KMS-11 (cell line): ENCODE measurements at regions not wholly inside any gene's neighbourhood (a gene's known extent, or its start where the extent isn't known, plus 50 kb on each side); places are given as distances from the start of the nearest gene placed in this dataset.

ENCODE experiments used
- H2AFZ ChIP-seq: fragments of 200-600 bp; sonication (generic); 2 replicates; pipeline ENCODE4 v1.6.1; 2016; ENCODE audit warnings: antibody characterized with exemption, mixed run types, low read depth
- H3K27ac ChIP-seq: fragments of 200-600 bp; sonication (generic); 2 replicates; pipeline ENCODE4 v1.6.1; 2016; ENCODE audit warnings: mild to moderate bottlenecking, mixed run types
- H3K27me3 ChIP-seq: fragments of 200-600 bp; sonication (generic); 2 replicates; pipeline ENCODE4 v1.6.1; 2017; ENCODE audit warnings: mild to moderate bottlenecking, low read depth, mixed run types, moderate library complexity; ENCODE audit not compliant: insufficient read depth
- H3K36me3 ChIP-seq: fragments of 200-600 bp; sonication (generic); 2 replicates; pipeline ENCODE4 v1.6.1; 2017; ENCODE audit warnings: mild to moderate bottlenecking, mixed run types; ENCODE audit not compliant: insufficient read depth
- H3K4me1 ChIP-seq: fragments of 200-600 bp; sonication (generic); 2 replicates; pipeline ENCODE4 v1.6.1; 2016; ENCODE audit warnings: mild to moderate bottlenecking, low read depth, mixed run types; ENCODE audit not compliant: poor library complexity, severe bottlenecking
- H3K4me2 ChIP-seq: fragments of 200-600 bp; sonication (generic); 2 replicates; pipeline ENCODE4 v1.7.0; 2016; ENCODE audit warnings: mild to moderate bottlenecking, mixed run types
- H3K4me3 ChIP-seq: fragments of 200-600 bp; sonication (generic); IDR thresholded peaks from 2 replicates; pipeline ENCODE4 v1.6.1; 2017; ENCODE audit warnings: low read depth, low read length, mixed read lengths; ENCODE audit not compliant: insufficient read depth
- H3K79me2 ChIP-seq: fragments of 200-600 bp; sonication (generic); 2 replicates; pipeline ENCODE4 v1.6.1; 2016; ENCODE audit warnings: low read depth, mixed run types; ENCODE audit not compliant: insufficient read depth
- H3K9ac ChIP-seq: fragments of 200-600 bp; sonication (generic); 2 replicates; pipeline ENCODE4 v1.6.1; 2016; ENCODE audit warnings: mild to moderate bottlenecking, mixed run types
- H4K20me1 ChIP-seq: fragments of 200-600 bp; sonication (generic); 2 replicates; pipeline ENCODE4 v1.6.1; 2016; ENCODE audit warnings: mild to moderate bottlenecking, mixed run types; ENCODE audit not compliant: insufficient read depth
- TF ChIP-seq, protein P1 (sequence below): fragments of 200-600 bp; sonication (generic); conservative IDR thresholded peaks from 2 replicates; pipeline ENCODE4 v1.6.1; 2017; ENCODE audit warnings: low read depth, mild to moderate bottlenecking, antibody characterized with exemption, low read length, moderate library complexity, mixed read lengths

DNA sequence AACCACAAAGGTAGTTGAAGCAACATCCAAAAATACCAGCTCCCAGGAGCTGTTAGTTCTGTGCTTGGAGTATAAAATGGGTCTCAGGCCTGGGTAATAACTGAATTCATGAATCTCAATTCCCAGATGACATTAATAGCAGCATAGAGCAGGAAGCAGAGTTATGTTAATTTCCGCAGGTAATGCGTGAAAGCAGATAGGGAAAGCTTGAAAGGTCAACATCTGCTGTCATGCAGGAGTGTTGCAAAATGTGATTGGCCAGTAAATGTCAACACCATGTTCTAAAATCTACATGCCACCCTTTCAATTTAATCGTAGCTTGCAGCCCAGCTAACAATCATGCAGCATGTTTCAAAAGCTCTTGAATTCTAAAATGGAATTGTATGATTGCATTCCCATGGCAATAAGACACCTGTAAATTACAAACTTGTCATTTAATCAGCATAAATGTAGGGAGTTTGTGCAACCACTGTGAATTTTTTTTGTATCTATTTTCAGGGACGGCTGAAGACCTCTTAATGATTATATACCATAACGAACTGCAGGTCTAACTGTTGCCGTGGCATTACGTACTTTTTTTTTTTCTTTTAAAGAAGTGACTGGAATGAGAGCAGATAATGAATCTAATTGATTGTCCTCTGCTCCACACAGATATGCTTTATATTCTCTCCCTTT is 635.8 kb upstream of the FOXG1 start:
- H3K27ac ChIP-seq = no peak overlapping the region
- H3K9ac ChIP-seq = no peak overlapping the region
- TF ChIP-seq, protein P1, sequence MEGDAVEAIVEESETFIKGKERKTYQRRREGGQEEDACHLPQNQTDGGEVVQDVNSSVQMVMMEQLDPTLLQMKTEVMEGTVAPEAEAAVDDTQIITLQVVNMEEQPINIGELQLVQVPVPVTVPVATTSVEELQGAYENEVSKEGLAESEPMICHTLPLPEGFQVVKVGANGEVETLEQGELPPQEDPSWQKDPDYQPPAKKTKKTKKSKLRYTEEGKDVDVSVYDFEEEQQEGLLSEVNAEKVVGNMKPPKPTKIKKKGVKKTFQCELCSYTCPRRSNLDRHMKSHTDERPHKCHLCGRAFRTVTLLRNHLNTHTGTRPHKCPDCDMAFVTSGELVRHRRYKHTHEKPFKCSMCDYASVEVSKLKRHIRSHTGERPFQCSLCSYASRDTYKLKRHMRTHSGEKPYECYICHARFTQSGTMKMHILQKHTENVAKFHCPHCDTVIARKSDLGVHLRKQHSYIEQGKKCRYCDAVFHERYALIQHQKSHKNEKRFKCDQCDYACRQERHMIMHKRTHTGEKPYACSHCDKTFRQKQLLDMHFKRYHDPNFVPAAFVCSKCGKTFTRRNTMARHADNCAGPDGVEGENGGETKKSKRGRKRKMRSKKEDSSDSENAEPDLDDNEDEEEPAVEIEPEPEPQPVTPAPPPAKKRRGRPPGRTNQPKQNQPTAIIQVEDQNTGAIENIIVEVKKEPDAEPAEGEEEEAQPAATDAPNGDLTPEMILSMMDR = no peak
- no peak overlapping the region for H3K4me3 ChIP-seq
- H4K20me1 ChIP-seq = no peaks in the 10 kb centered on the region
- no peak overlapping the region for H2AFZ ChIP-seq
- no peak overlapping the region for H3K4me2 ChIP-seq
- H3K79me2 ChIP-seq = no peaks in the 10 kb centered on the region
- H3K27me3 ChIP-seq = no peaks in the 10 kb centered on the region
- no peaks in the 10 kb centered on the region for H3K36me3 ChIP-seq
- no peaks in the 10 kb centered on the region for H3K4me1 ChIP-seq

DNA sequence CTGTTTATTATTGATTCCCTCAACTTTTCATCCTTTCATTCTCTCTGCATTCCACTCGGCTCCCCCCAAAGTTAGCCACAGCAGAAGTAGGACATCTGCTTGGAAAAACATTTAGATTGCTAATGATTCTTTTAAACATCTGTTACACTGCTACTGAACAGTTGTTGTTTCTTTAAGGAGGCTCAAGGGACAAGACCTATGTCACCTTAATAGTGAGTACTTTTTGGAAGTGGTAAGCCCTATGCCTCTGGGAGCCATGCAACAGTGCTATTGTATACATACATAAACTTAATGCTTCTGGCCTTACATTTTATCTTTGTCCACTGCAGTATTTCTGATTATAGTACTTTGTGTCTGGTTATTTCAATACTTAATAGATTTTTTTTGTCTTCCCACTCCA is 628.2 kb upstream of the FOXG1 start:
- TF ChIP-seq, protein P1 = no peak
- H4K20me1 ChIP-seq = no peaks in the 10 kb centered on the region
- no peaks in the 10 kb centered on the region for H3K4me1 ChIP-seq
- no peaks in the 10 kb centered on the region for H3K27me3 ChIP-seq
- no peak overlapping the region for H3K27ac ChIP-seq
- H3K4me3 ChIP-seq = no peak overlapping the region
- H3K79me2 ChIP-seq = no peaks in the 10 kb centered on the region
- H3K4me2 ChIP-seq = no peak overlapping the region
- H3K9ac ChIP-seq = no peak overlapping the region
- no peak overlapping the region for H2AFZ ChIP-seq
- no peaks in the 10 kb centered on the region for H3K36me3 ChIP-seq

DNA sequence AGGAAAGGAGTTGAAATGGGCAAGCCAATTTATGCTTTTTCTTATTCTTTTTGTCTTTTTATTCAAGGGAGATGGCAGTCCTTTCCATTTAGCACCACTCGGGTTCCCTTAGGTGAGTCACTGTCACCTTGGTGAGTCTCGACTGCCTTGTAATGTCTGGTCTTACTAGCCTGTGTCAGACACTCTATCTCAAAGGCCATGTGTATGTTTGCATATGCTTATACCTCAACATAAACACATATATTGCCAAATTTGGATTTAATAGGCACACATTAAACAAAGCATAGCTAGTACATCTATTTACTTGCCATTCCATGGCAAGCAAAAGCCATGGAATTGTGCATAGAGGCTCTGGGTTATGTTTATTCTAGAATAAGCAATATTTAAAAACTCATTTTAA is 624.9 kb upstream of the FOXG1 start:
- Histone ChIP-seq H3K9ac (no peak overlapping the region), H3K4me3 (no peak overlapping the region), H3K36me3 (no peaks in the 10 kb centered on the region), H2AFZ (no peak overlapping the region), H3K4me2 (no peak overlapping the region), H3K27ac (no peak overlapping the region), H4K20me1 (no peaks in the 10 kb centered on the region), H3K79me2 (no peaks in the 10 kb centered on the region), H3K4me1 (no peaks in the 10 kb centered on the region), H3K27me3 (no peaks in the 10 kb centered on the region)
- TF ChIP-seq, protein P1 = no peak

DNA sequence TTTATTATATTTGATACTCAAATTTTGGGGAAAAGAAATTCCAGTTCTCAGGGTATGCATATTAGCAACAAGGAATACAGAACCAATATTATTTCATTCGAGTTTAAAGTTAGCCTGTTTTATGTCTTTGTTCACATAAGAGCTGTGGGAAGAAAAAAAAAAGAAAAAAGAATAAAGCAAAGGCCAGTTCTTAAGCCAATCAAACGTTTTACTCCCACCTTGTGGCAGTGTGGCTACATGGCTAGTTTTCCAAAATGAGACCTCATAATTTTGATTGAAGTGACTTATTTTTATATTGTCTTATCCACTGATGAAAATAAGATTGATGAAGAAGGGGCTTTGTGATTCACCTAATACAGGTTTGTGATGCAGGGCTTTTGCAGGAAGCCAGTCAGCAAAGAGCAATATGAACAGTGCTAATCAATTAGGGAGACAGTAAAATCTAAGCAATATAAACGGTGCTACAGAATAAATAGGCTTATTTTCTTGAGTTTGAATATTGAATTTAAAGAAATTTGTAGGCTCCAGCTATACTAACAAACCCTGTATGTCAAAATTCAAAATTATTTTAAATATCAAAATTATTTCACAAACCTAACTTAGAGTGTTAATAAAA is 624.1 kb upstream of the FOXG1 start:
- H2AFZ ChIP-seq = no peak overlapping the region
- H3K4me3 ChIP-seq = no peak overlapping the region
- no peak overlapping the region for H3K9ac ChIP-seq
- H3K27ac ChIP-seq = no peak overlapping the region
- H4K20me1 ChIP-seq = no peaks in the 10 kb centered on the region
- H3K79me2 ChIP-seq = no peaks in the 10 kb centered on the region
- TF ChIP-seq, protein P1 = peak; percentile 26; the same call in 1 of the 2 replicates
- H3K36me3 ChIP-seq = no peaks in the 10 kb centered on the region
- no peaks in the 10 kb centered on the region for H3K27me3 ChIP-seq
- H3K4me1 ChIP-seq = no peaks in the 10 kb centered on the region
- H3K4me2 ChIP-seq = no peak overlapping the region
